ENCODE measurements at regions not wholly inside any gene's neighbourhood (a gene's known extent, or its start where the extent isn't known, plus 50 kb on each side); places are given as distances from the start of the nearest gene placed in this dataset.

- DNase-seq: no peak
These were observed 111.4 kb upstream of the TTC29 start for GRCh38 chr4:147056940-147057610.

GRCh38 chr4:147057611-147058190 is 112.0 kb upstream of the TTC29 start:
- no peak for DNase-seq

GRCh38 chr4:147059064-147059731 is 113.5 kb upstream of the TTC29 start:
- DNase-seq: no peak

GRCh38 chr4:147060151-147060931 is 114.7 kb upstream of the TTC29 start:
- DNase-seq: no peak

- DNase-seq: no peak
These were observed 119.2 kb upstream of the TTC29 start for GRCh38 chr4:147064856-147065255.

GRCh38 chr4:147068564-147068963 is 122.9 kb upstream of the TTC29 start:
- DNase-seq: no peak

- no peak for DNase-seq
These were observed 125.6 kb upstream of the TTC29 start for GRCh38 chr4:147071209-147071740.

GRCh38 chr4:147076179-147076578 is 130.5 kb upstream of the TTC29 start:
- DNase-seq: no peak

- no peak for DNase-seq
These were observed 131.1 kb upstream of the TTC29 start for GRCh38 chr4:147076728-147077127.

GRCh38 chr4:147078362-147078761 is 132.7 kb upstream of the TTC29 start:
- no peak for DNase-seq

- no peak for DNase-seq
These were observed 133.4 kb upstream of the TTC29 start for GRCh38 chr4:147078875-147079658.

GRCh38 chr4:147084861-147085260 is 139.2 kb upstream of the TTC29 start:
- no peak for DNase-seq

- no peak for DNase-seq
These were observed 140.1 kb upstream of the TTC29 start for GRCh38 chr4:147085781-147086180.

GRCh38 chr4:147088146-147088545 is 142.5 kb upstream of the TTC29 start:
- DNase-seq: no peak

- no peak for DNase-seq
These were observed 144.8 kb upstream of the TTC29 start for GRCh38 chr4:147090486-147090885.

GRCh38 chr4:147093206-147093605 is 147.5 kb upstream of the TTC29 start:
- DNase-seq: no peak

- no peak for DNase-seq
These were observed 148.6 kb upstream of the TTC29 start for GRCh38 chr4:147094238-147094637.

GRCh38 chr4:147096667-147097604 is 151.3 kb upstream of the TTC29 start:
- DNase-seq: peak in 1 of 2 experiments; percentile 18

GRCh38 chr4:147101678-147102077 is 156.0 kb upstream of the TTC29 start:
- DNase-seq: no peak

- DNase-seq: no peak
These were observed 156.9 kb upstream of the TTC29 start for GRCh38 chr4:147102596-147102995.

GRCh38 chr4:147103403-147103946 is 157.8 kb upstream of the TTC29 start:
- no peak for DNase-seq
